Left lung (tissue), 4 donors: ENCODE measurements at regions not wholly inside any gene's neighbourhood (a gene's known extent, or its start where the extent isn't known, plus 50 kb on each side); places are given as distances from the start of the nearest gene placed in this dataset.

Experiments
- ATAC-seq: fragments of 200-7000 bp; cut with Tn5 transposase; one replicate; pipeline ENCODE4 v1.9.1; 2020; ENCODE audit warnings: moderate library complexity
- DNase-seq, 4 donors: peaks; one replicate each; pipeline ENCODE4 v3.0.0-alpha.2; 2013 to 2020
- H3K27ac ChIP-seq, 2 donors: fragments of 200-600 bp; sonication (generic) in 1 of 2; one replicate each; pipeline versions ENCODE4 v1.5.0 to v1.8.0; 2020 to 2021
- H3K27me3 ChIP-seq, 2 donors: fragments of 200-600 bp; sonication (generic) in 1 of 2; one replicate each; pipeline versions ENCODE4 v1.5.0 to v1.8.0; 2020 to 2021
- H3K36me3 ChIP-seq, 2 donors: fragments of 200-600 bp; sonication (generic) in 1 of 2; one replicate each; pipeline versions ENCODE4 v1.5.0 to v1.8.0; 2020 to 2021
- H3K4me1 ChIP-seq, 2 donors: fragments of 200-600 bp; one replicate each; pipeline ENCODE4 v1.8.0; 2021
- H3K4me3 ChIP-seq, 2 donors: fragments of 200-600 bp; sonication (generic) in 1 of 2; one replicate each; pipeline versions ENCODE4 v1.5.0 to v1.8.0; 2020 to 2021; ENCODE audit warnings: mild to moderate bottlenecking in 1 of 2
- H3K9me3 ChIP-seq, 2 donors: fragments of 200-600 bp; sonication (generic) in 1 of 2; one replicate each; pipeline versions ENCODE4 v1.5.0 to v1.8.0; 2020 to 2021
- intact Hi-C, 2 donors: fragments of 100-400 bp; cut with DNase I; formaldehyde crosslinking; loops; one replicate each; pipeline versions ENCODE4 v1.11.2 to v1.14.2; 2022
- TF ChIP-seq, protein P1 (sequence below), 2 donors: fragments of 200-600 bp; sonication (generic) in 1 of 2; IDR thresholded peaks; one replicate each; pipeline versions ENCODE4 v1.5.0 to v1.8.0; 2021; ENCODE audit warnings: antibody characterized with exemption in 2 of 2
- donor health status: DM: no; HTN: yes; CAD: no.
- donor health status: DM: no; HTN: no; CAD: no.

DNA sequence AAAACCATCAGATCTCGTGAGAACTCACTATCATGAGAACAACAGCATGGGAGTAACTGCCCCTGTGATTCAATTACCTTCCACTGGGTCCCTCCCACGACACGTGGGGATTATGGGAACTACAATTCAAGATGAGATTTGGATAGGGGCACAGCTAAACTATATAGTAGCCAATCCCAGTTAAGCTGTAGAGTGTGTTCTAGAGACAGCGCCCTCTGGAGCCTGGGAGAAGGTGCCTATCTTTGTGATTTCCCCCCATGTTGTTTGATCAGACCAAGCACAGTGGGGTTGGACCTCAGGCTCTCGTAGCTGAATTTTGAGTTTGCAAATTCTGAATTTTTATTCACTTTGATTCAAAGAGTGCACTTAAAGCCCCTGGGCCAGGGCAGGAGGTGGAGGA lies 108.2 kb upstream of the TWIST2 start:
- DNase-seq (no peak), ATAC-seq (no peak)
- H3K36me3 ChIP-seq = no peaks in the 10 kb centered on the region
- H3K4me1 ChIP-seq = no peaks in the 10 kb centered on the region
- no peak overlapping the region for H3K4me3 ChIP-seq
- no peak overlapping the region for H3K27ac ChIP-seq
- intact Hi-C loops = no loop called here
- peaks cover 0 to 10% of the 10 kb centered on the region in 2 donors for H3K27me3 ChIP-seq
- TF ChIP-seq, protein P1, sequence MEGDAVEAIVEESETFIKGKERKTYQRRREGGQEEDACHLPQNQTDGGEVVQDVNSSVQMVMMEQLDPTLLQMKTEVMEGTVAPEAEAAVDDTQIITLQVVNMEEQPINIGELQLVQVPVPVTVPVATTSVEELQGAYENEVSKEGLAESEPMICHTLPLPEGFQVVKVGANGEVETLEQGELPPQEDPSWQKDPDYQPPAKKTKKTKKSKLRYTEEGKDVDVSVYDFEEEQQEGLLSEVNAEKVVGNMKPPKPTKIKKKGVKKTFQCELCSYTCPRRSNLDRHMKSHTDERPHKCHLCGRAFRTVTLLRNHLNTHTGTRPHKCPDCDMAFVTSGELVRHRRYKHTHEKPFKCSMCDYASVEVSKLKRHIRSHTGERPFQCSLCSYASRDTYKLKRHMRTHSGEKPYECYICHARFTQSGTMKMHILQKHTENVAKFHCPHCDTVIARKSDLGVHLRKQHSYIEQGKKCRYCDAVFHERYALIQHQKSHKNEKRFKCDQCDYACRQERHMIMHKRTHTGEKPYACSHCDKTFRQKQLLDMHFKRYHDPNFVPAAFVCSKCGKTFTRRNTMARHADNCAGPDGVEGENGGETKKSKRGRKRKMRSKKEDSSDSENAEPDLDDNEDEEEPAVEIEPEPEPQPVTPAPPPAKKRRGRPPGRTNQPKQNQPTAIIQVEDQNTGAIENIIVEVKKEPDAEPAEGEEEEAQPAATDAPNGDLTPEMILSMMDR (IDR thresholded peaks at IDR 0.05) = no peak
- H3K9me3 ChIP-seq = peaks cover 0 to 11% of the 10 kb centered on the region in 2 donors

DNA sequence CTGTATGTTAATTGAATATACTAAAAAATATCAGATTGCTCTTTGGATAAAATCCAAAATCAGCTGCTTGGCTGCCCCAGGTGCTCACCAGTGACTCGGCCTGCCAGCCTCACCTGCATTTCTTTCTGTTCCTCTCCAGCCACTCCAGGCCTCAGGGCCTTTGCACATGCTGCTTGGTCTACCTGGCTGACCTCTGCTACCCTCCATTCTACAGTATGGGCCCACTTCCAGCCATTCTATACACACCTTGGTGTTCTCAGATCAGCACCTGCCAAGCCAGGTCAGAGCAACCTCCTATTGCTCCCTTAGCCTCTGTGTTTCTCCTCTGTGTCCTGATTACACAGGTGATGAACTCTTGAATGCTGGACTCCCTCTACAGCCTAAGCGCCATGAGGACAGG lies 106.6 kb upstream of the TWIST2 start:
- Histone ChIP-seq H3K9me3 (peaks cover 0 to 11% of the 10 kb centered on the region in 2 donors), H3K27me3 (peaks cover 0 to 10% of the 10 kb centered on the region in 2 donors), H3K4me3 (no peak overlapping the region), H3K36me3 (no peaks in the 10 kb centered on the region), H3K27ac (no peak overlapping the region), H3K4me1 (no peaks in the 10 kb centered on the region)
- no peak for ATAC-seq
- DNase-seq = no peak
- TF ChIP-seq, protein P1 (IDR thresholded peaks at IDR 0.05) = no peak
- intact Hi-C loops = no loop called here

DNA sequence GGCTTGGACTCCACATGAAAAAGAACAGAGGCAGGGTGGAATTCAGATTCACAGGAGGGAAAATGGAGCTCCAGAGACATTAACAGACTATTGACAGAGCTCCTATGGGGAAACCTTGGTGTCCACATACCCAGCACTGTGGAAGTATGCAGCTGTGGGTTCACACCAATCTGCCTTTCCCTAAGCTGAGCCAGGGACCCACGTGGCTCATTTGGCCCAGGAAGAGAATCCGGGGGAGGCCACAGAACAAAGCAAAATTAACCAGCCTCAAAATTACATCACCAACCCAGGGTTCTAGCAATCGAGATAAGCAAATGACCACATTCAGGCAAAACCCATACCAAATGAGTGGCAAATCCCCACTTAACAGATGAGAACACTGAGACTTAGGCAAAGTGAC lies 105.8 kb upstream of the TWIST2 start:
- Histone ChIP-seq H3K9me3 (peaks cover 0 to 9% of the 10 kb centered on the region in 2 donors), H3K4me1 (no peaks in the 10 kb centered on the region), H3K36me3 (no peaks in the 10 kb centered on the region), H3K27ac (no peak overlapping the region), H3K27me3 (peaks cover 0 to 10% of the 10 kb centered on the region in 2 donors), H3K4me3 (no peak overlapping the region)
- no peak for ATAC-seq
- no peak for DNase-seq
- intact Hi-C loops = no loop called here
- TF ChIP-seq, protein P1 (IDR thresholded peaks at IDR 0.05) = no peak

DNA sequence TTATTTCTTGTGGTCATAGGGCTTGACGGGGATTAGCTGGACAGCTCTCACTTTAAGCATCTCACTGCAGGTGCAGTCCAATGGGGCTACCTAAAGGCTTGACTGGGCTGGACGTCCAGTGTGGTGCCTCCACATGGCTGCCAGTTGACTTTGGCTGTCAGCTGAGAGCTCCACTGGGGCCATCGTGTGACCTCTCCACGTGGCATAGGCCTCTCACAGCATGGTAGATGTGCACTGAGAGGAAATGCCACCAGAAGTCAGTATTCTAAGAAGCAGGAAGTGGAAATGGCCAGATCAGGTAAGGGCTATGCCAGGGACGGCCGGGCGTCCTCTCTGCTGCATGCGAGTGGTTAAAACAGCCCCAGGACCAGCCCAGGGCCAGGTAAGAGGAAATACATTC lies 105.2 kb upstream of the TWIST2 start:
- no peaks in the 10 kb centered on the region for H3K36me3 ChIP-seq
- no peak overlapping the region for H3K27ac ChIP-seq
- H3K4me3 ChIP-seq = no peak overlapping the region
- TF ChIP-seq, protein P1 (IDR thresholded peaks at IDR 0.05) = no peak
- peaks cover 0 to 3% of the 10 kb centered on the region in 2 donors for H3K9me3 ChIP-seq
- ATAC-seq = no peak
- no peaks in the 10 kb centered on the region for H3K4me1 ChIP-seq
- DNase-seq = no peak
- intact Hi-C loops = no loop called here
- peaks cover 0 to 10% of the 10 kb centered on the region in 2 donors for H3K27me3 ChIP-seq

DNA sequence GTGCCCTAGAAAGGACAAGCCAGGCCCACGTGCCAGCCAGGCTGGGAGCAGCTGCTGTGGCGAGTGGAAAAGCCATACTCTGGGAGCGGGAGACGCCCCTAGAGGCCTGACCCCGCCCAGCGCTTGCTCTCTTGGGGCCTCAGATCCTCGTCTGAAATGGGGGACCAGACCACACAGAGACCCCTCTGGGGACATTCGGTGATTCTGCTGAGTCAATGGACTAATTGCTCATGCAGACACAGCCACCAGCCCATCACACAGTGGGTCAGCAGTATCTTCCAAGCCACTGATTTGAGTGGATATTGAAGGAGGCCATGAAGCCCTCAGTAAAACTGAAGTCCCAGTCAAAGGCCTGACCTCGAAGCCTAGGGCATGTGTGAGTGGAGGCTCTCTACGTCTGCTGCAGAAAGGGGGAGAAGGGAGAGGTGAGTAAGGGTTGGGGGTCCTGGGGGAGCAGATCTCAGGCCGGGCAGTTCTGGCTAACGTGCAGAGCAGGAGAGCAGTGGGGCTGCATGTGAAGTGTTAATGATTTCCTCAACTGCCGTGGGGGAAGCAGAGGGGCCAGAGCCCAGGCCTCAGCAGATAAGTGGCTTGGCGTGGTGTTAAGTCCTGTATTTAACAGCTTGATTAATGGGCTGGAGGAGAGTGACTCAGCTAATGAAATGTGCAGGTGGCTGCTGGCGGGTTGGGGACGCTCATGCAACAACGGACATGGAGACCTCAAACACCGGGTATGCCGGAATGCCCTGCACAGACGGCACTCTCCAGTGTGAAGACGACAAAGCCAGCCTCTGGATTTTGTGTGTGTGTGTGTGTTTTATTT lies 104.4 kb upstream of the TWIST2 start:
- Histone ChIP-seq H3K4me3 (no peak overlapping the region), H3K4me1 (no peaks in the 10 kb centered on the region), H3K36me3 (no peaks in the 10 kb centered on the region), H3K27ac (no peak overlapping the region), H3K9me3 (no peaks in the 10 kb centered on the region), H3K27me3 (peaks cover 0 to 10% of the 10 kb centered on the region in 2 donors)
- ATAC-seq = no peak
- intact Hi-C loops = no loop called here
- TF ChIP-seq, protein P1 (IDR thresholded peaks at IDR 0.05) = no peak
- no peak for DNase-seq
